ENCODE measurements at regions not wholly inside any gene's neighbourhood (a gene's known extent, or its start where the extent isn't known, plus 50 kb on each side); places are given as distances from the start of the nearest gene placed in this dataset.

GRCh38 chr5:56735849-56736641, 79.3 kb upstream of the MAP3K1 start:
- TF ChIP-seq ZBTB7A (IDR thresholded peaks at IDR 0.05; ENCODE audit: borderline replicate concordance, control insufficient read depth, low read depth, low read length) (no peak), POLR2AphosphoS2 (IDR thresholded peaks at IDR 0.05; ENCODE audit: low read length) (no peak), PHB (CRISPR knock-in tag; IDR thresholded peaks at IDR 0.05) (no peak)

Data from K562 (cell line).